HepG2 (cell line): ENCODE measurements at regions not wholly inside any gene's neighbourhood (a gene's known extent, or its start where the extent isn't known, plus 50 kb on each side); places are given as distances from the start of the nearest gene placed in this dataset.

Source experiments
- ATAC-seq: fragments of 200-7000 bp; cut with Tn5 transposase; 3 replicates; pipeline ENCODE4 v1.9.1; 2020; ENCODE audit warnings: mild to moderate bottlenecking, moderate library complexity
- BruUV-seq: library from RNA; stranded (reverse); fragments of 400-500 nt; replicated peaks from 2 replicates; lab custom pipeline; 2021; lab: Mats Ljungman, UMichigan
- CTCF ChIA-PET: fragments of 300-600 bp; formaldehyde crosslinking; extraction: SDS; loops from one replicate; lab custom pipeline; 2021; ENCODE audit warnings: low total read pairs, inconsistent platforms, low intra/inter-chr PET ratio; lab: Yijun Ruan, JAX
- POLR2A ChIA-PET: fragments of 350-600 bp; sonication (Branson Sonifier 250); formaldehyde crosslinking; loops from one replicate; lab custom pipeline; 2020; ENCODE audit warnings: antibody characterized with exemption, inconsistent platforms; lab: Yijun Ruan, JAX
- DNase-seq: peaks from one replicate; pipeline ENCODE4 v3.0.0-alpha.2; 2015; ENCODE audit warnings: low spot score
- FAIRE-seq: peaks from 3 replicates; lab custom pipeline; 2011; peaks lifted over from hg19 to GRCh38; lab: Jason Lieb, UNC
- H2AFZ ChIP-seq: one replicate; pipeline ENCODE4 v1.6.1; 2011; ENCODE audit warnings: low read length, inconsistent platforms
- H3K27ac ChIP-seq: fragments of 300-600 bp; 3 replicates; pipeline ENCODE4 v1.8.0; 2011; ENCODE audit warnings: mixed run types, mild to moderate bottlenecking, mixed read lengths, low read length, inconsistent platforms; ENCODE audit not compliant: insufficient read depth; ENCODE audit errors: extremely low read length
- H3K27me3 ChIP-seq, 2 experiments: fragments of 200-600 bp in 1 of 2; 2 replicates in 1 of 2; 3 replicates in 1 of 2; pipeline versions ENCODE4 v1.6.0 to v1.8.0; 2011; ENCODE audit warnings: low read length in 2 of 2, mild to moderate bottlenecking in 2 of 2, moderate library complexity in 2 of 2, inconsistent platforms in 1 of 2; ENCODE audit not compliant: insufficient read depth in 2 of 2, control insufficient read depth in 1 of 2
- H3K36me3 ChIP-seq, 2 experiments: fragments of 200-600 bp in 1 of 2; replicated peaks in 1 of 2; 2 replicates in 1 of 2; 3 replicates in 1 of 2; pipeline versions ENCODE4 v1.5.1 to v1.8.0; 2011; ENCODE audit warnings: low read length in 2 of 2, inconsistent platforms in 1 of 2; ENCODE audit not compliant: insufficient read depth in 2 of 2, control insufficient read depth in 1 of 2
- H3K4me1 ChIP-seq: 2 replicates; pipeline ENCODE4 v1.5.1; 2012; ENCODE audit warnings: low read length, inconsistent platforms; ENCODE audit not compliant: insufficient read depth
- H3K4me2 ChIP-seq: 2 replicates; pipeline ENCODE4 v1.6.0; 2011; ENCODE audit warnings: low read depth, low read length, inconsistent platforms
- H3K4me3 ChIP-seq, 3 experiments: fragments of 200-600 bp in 1 of 3; sonication (generic), shearing (Covaris generic) in 1 of 3; replicated peaks in 1 of 3; 2 replicates each; pipeline ENCODE4 v1.5.1; 2011 to 2016; ENCODE audit warnings: low read length in 3 of 3, inconsistent platforms in 2 of 3, low read depth in 2 of 3, mild to moderate bottlenecking in 2 of 3, control low read depth in 1 of 3, mixed read lengths in 1 of 3; ENCODE audit not compliant: insufficient read depth in 1 of 3
- H3K79me2 ChIP-seq: one replicate; pipeline ENCODE4 v1.6.1; 2011; ENCODE audit warnings: low read length, inconsistent platforms; ENCODE audit not compliant: insufficient read depth
- H3K9ac ChIP-seq: 2 replicates; pipeline ENCODE4 v1.6.0; 2011; ENCODE audit warnings: mild to moderate bottlenecking, low read depth, low read length, inconsistent platforms; ENCODE audit not compliant: insufficient read depth
- H3K9me3 ChIP-seq: 2 replicates; pipeline ENCODE4 v1.5.1; 2012; ENCODE audit warnings: mild to moderate bottlenecking, low read length
- H4K20me1 ChIP-seq: 2 replicates; pipeline ENCODE4 v1.6.0; 2011; ENCODE audit warnings: inconsistent platforms, mild to moderate bottlenecking, low read length, moderate library complexity; ENCODE audit not compliant: insufficient read depth
- CHD2 ChIP-seq: IDR thresholded peaks from 2 replicates; pipeline ENCODE4 v1.6.1; 2011; ENCODE audit warnings: low read depth, low read length, improper control_type of control experiment
- KDM2A ChIP-seq: sonication (generic); formaldehyde crosslinking; IDR thresholded peaks from 2 replicates; pipeline ENCODE4 v1.4.0; 2020; ENCODE audit warnings: low read depth, missing genetic modification reagents, borderline replicate concordance
- KDM3A ChIP-seq: IDR thresholded peaks from 2 replicates; pipeline ENCODE4 v1.6.1; 2018; ENCODE audit warnings: low read depth, missing compliant biosample characterization
- ZNF121 ChIP-seq: sonication (generic); formaldehyde crosslinking; IDR thresholded peaks from 2 replicates; pipeline ENCODE4 v1.5.0; 2020; ENCODE audit warnings: mild to moderate bottlenecking, missing genetic modification reagents
- ZNF629 ChIP-seq: sonication (generic); formaldehyde crosslinking; conservative IDR thresholded peaks from 2 replicates; pipeline ENCODE4 v1.5.0; 2020; ENCODE audit warnings: missing genetic modification reagents
- ZNF703 ChIP-seq: sonication (generic); formaldehyde crosslinking; IDR thresholded peaks from 2 replicates; pipeline ENCODE4 v1.5.1; 2020; ENCODE audit warnings: missing genetic modification reagents, mild to moderate bottlenecking, moderate library complexity, borderline replicate concordance
- WGBS: methylation state at CpG from one replicate; pipeline ENCODE4 v1.1.6; 2017; ENCODE audit warnings: low lambda C conversion rate; 5-methylcytosine and 5-hydroxymethylcytosine counted together
- in situ Hi-C: cut with HindIII; loops from 2 replicates; pipeline ENCODE4 v1.10.0; 2017; ENCODE audit warnings: low pct_unique_long_range_greater_than_20kb; ENCODE audit not compliant: extremely low pct_ligation_motif_present
- intact Hi-C: fragments of 100-400 bp; cut with micrococcal nuclease; formaldehyde crosslinking; loops from one replicate; pipeline ENCODE4 v1.10.0; 2022; ENCODE audit not compliant: unreplicated experiment

DNA sequence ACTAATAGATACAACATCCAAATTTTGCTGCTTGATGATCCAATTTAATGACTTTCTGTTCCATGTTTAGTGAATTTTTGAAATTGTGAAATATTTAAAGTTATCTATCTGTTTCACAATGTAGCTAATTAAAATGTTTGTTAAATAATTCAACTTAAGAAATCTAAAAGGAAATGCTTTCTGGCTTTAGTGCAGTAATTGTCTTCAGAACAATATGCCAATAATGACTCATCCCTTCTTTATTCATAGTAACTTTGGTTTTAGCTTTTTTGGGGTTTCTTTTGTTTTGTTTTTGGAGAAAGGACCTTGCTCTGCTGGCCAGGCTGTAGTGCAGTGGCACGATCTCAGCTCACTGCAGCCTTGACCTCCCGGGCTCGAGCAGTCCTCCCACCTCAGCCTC lies 479.2 kb upstream of the RGS6 start:
- H3K79me2 ChIP-seq, result peaks cover 3% of the 10 kb centered on the region
- H3K4me3 ChIP-seq, result no peak overlapping the region
- no peaks in the 10 kb centered on the region for H3K4me1 ChIP-seq
- no TSS peak for BruUV-seq
- no peaks in the 10 kb centered on the region for H4K20me1 ChIP-seq
- H3K9me3 ChIP-seq, result no peaks in the 10 kb centered on the region
- TF ChIP-seq ZNF121 (0 out of 2 replicates have a peak, but pooled peaks have one; percentile 52), KDM3A (CRISPR knock-in tag) (no peak), KDM2A (CRISPR knock-in tag) (no peak), ZNF703 (CRISPR knock-in tag) (no peak)
- no peak overlapping the region for H3K9ac ChIP-seq
- intact Hi-C loops, result no loop called here
- FAIRE-seq, result no peak
- H2AFZ ChIP-seq, result no peak overlapping the region
- in situ Hi-C loops, result no loop called here
- no peaks in the 10 kb centered on the region for H3K27me3 ChIP-seq
- no peaks in the 10 kb centered on the region for H3K36me3 ChIP-seq
- ChIA-PET CTCF (no interaction called here), POLR2A (no interaction called here)
- no peak overlapping the region for H3K4me2 ChIP-seq
- WGBS, result 92% methylated on average over 3 of the region's 3 CpGs
- no peak for ATAC-seq
- DNase-seq, result no peak
- H3K27ac ChIP-seq, result no peak overlapping the region

DNA sequence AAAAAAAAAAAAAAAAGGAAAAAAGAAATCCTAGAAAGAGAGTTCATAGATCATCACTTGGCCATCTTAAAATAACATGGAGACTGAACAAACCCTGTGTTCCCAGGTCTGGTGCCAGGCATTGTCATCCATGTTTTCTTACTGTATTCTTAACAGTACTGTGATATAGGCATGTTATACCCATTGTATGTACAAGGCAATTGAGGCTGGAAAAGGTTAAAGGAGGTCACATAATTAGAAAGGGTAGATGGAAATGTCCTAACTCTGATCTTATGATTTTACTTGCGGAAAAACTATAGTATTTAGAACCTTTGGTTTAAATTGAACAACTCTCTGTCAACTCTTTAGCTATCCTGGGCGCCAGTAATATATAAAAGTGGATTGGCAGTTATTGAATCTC lies 478.2 kb upstream of the RGS6 start:
- intact Hi-C loops (no loop called here), in situ Hi-C loops (no loop called here)
- H4K20me1 ChIP-seq, result no peaks in the 10 kb centered on the region
- H3K9me3 ChIP-seq, result no peaks in the 10 kb centered on the region
- ChIA-PET POLR2A (no interaction called here), CTCF (no interaction called here)
- H3K79me2 ChIP-seq, result peaks cover 3% of the 10 kb centered on the region
- no peaks in the 10 kb centered on the region for H3K27me3 ChIP-seq
- WGBS, result 94% methylated on average over 2 of the region's 2 CpGs
- H3K4me3 ChIP-seq, result no peak overlapping the region
- ATAC-seq (no peak), FAIRE-seq (no peak), DNase-seq (no peak)
- H2AFZ ChIP-seq, result no peak overlapping the region
- no peaks in the 10 kb centered on the region for H3K36me3 ChIP-seq
- TF ChIP-seq CHD2, result no peak
- TF ChIP-seq ZNF629 (CRISPR knock-in tag), result peak; percentile 49
- no peak overlapping the region for H3K9ac ChIP-seq
- no peak overlapping the region for H3K4me2 ChIP-seq
- no peaks in the 10 kb centered on the region for H3K4me1 ChIP-seq
- no peak overlapping the region for H3K27ac ChIP-seq
- BruUV-seq, result no TSS peak
